ENCODE measurements at regions not wholly inside any gene's neighbourhood (a gene's known extent, or its start where the extent isn't known, plus 50 kb on each side); places are given as distances from the start of the nearest gene placed in this dataset.
"Not testable (repeated sequence)": the region's sequence is repeated elsewhere in the genome, so short reads cannot be mapped to it uniquely, and the experiment has no call there.

DNA sequence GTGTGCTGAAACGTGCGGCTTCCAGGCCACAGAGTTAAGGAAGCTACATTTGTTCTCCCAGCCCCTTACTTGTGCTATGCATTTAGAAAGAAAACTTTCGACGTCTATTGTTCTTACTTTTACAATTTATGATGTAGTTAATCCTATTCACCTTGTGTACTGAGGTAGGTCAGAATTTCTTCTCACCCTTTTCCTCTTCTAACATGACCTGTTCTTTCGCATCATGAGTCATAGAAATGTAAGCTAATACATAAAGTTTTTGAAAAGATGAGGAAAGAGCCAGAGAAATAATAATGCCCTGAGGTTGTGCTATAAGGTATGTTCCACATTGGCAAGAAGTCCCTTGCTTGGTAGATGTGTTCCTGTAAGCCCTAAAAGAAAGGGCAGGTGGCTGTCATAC, 298.3 kb downstream of the TRIML1 start:
- DNase-seq = no peak

- DNase-seq = not testable (repeated sequence)
Observed at GRCh38 chr4:188438391-188438824, 299.2 kb downstream of the TRIML1 start.

DNA sequence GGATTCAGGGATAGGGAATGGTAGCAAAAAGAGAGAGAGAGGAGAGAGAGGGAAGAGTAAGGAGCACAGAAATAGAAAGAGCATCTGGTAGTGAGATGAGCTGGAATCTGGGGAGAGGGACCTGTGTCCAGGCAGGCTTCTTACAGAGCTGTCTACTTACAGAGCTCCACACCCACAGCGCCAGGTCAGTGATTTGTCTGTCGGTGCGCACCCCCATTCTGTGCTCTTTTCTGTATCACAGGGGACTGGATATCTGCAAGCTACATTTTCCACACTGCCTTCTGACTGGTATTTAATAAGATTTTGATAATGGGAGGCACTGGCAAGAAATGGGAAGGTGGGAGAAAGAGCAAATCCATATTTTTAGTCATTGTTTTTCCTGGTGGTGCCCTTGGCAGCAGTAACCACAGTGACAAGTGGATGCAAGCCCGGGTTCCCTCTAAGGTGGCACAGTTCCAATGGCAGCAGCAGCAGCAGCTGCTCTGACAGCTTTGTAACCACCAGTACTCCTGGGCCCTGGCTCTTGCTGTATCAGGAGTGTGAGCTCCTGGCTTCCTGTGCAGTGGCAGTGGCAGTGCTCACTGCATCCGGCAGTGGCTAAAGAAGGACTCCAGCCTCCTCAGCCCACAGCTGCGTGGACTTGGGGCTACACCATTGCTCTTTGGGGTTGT, 300.5 kb downstream of the TRIML1 start:
- DNase-seq = peak; percentile 76

GRCh38 chr4:188444500-188444899, 305.3 kb downstream of the TRIML1 start:
- no peak for DNase-seq

- not testable (repeated sequence) for DNase-seq
Observed at GRCh38 chr4:188448996-188449395, 309.8 kb downstream of the TRIML1 start.

DNA sequence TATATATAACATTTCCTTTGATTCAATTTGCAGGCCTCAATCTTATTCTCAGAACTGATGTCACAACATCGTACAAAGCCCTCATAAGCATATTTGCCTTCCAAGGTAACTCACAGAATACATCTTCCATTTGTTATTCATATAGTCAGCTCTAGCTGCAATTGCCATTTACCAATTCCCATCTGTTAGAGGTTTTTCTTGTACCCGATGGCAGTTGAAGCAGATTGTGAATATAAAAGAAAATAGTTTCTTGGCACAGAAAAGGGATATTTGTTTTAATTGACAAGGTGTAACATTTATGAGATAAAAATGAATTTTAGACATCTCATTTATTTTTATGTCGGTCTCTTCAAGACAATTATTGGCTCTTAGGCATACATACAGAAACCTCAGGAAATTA, 311.3 kb downstream of the TRIML1 start:
- no peak for DNase-seq

DNA sequence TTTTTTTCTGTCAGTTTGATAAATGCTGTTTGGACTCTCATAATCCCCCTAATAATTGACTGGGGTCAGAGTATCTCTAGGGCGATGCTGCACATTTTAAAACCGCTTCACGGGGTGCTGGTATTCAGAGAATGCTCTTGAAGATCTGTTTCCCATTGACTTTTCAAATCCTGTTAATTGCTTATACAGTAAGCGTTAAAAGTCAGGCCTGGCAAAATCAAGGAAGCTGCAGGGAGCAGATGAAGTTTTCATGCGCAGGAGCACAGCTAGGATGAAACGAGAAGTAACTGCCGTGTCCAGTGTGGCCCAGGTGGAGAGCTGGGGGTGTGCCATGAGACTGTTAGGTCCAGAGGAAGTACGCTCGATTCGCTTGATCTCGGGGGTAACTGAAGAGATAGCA, 312.9 kb downstream of the TRIML1 start:
- no peak for DNase-seq

- no peak for DNase-seq
Observed at GRCh38 chr4:188454575-188454974, 315.3 kb downstream of the TRIML1 start.

- DNase-seq = no peak
Observed at GRCh38 chr4:188455062-188455752, 316.0 kb downstream of the TRIML1 start.

GRCh38 chr4:188459381-188459780, 320.1 kb downstream of the TRIML1 start:
- DNase-seq = no peak

GRCh38 chr4:188463909-188464308, 324.7 kb downstream of the TRIML1 start:
- no peak for DNase-seq

DNA sequence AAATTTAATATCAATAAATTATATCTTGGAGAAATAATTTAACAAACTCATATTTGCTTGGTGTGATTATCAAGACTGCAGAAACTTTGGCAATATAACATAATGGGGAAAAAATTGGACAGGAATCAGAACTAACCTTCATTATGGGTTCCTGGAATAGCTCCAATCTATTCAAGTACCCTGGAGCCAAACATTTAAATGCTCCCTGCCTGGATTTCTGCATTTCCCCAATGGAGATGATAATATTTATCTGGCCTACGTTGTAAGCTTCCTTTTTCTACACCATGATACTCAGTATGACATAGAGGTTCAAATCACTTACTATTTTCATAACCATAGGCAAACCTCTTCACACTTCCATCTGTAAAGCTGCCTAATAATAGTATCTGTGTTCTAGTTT, 326.8 kb downstream of the TRIML1 start:
- DNase-seq = no peak

- no peak for DNase-seq
Observed at GRCh38 chr4:188484256-188484655, 345.0 kb downstream of the TRIML1 start.

GRCh38 chr4:188485906-188486305, 346.7 kb downstream of the TRIML1 start:
- DNase-seq = no peak

DNA sequence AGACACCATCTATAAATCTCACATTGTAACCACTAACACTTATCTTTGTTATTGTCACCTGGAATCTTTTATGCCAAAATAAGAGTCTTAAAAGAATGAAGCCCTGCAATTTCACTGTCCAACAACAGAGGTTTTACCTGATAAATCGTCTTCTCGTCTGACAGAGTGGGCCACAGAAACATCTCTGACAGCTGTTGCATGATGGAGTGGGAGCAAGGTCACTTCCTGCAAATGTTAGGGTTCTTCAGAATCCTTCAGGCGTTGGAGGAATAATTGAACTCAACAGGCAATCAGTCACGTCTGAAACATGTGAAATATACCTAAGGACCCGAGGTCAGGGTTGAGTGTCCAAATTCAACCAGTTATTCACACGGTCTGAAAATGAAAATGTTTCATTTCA, 353.6 kb downstream of the TRIML1 start:
- DNase-seq = no peak

- DNase-seq = no peak
Observed at GRCh38 chr4:188495169-188495568, 355.9 kb downstream of the TRIML1 start.

- no peak for DNase-seq
Observed at GRCh38 chr4:188511431-188511830, 372.2 kb downstream of the TRIML1 start.

DNA sequence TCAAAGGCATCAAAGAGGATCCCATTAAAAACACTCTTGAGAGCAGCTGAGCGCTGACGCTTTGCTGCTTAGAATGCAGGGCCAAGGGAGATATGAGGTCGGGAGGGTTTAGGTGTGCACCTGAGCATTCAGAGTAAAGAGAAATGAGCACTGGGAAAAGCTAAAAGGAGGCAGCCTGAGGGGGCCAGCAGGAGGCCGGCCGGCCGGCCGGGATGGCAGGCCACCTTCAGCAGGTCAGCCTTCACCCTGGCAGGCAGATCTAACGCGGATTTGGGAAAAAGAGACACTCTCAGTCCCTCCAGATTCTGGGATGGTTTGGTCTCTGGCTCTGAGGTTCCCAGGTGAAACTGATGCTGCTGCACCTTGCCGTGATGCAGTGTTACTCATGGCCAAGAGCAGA, 393.5 kb downstream of the TRIML1 start:
- no peak for DNase-seq

GRCh38 chr4:188534297-188534696, 395.1 kb downstream of the TRIML1 start:
- no peak for DNase-seq

DNA sequence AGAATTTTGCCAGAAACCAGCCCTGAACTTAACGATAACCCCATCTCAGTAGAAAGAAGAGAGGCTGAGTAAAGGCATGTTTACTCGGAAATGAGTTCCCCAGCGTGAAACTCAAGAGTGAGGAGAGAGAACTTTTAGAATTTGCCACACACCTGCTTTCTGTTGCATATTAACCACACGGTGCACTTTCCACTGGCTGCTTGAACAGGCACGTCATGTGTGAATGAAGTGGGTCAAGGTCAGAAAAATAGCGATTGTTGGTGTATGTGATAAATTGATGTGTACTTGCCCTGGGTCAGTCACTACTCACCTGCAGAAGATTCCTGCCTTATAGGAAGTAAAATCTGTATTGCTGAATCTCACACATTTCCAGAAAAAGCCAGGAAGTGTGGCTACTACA, 395.7 kb downstream of the TRIML1 start:
- no peak for DNase-seq

- DNase-seq = no peak
Observed at GRCh38 chr4:188536826-188537225, 397.6 kb downstream of the TRIML1 start.

DNA sequence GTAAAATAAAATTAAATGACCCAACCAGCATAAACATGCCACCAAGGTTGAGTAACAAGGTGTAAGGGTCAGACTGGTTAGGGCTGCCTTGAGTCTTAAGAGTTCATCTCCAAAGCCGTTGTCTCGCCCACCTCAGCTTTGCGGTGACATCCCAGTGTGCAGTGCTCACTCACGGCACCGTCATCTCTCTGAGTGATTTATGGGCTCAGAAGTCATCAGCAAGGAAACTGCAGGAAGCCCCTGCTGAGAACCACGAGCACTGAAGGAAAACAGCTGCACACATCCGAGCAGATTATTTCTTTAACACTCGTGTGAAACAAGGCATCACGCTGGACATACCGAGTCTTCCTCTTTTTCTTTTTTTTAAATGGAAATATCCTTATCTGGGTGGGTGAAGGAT, 411.1 kb downstream of the TRIML1 start:
- DNase-seq = no peak

DNA sequence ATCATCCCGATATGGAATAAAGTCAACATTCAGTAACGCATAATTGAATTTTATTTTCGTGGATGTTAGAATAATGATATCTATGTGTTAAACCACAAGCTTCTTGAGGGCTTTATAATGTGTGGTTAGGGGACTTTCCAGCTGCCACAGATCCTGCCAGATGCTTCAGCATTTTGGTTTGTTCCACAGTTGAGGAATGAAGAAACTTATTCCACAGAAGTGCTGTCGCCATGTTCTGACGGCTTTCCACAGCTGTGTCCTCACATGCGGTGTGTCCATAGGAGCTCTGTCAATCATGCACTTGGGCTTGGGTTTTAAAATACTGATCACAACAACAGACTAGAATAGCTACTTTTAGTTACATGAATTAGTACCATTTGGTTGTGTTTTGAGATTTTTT, 411.9 kb downstream of the TRIML1 start:
- peak; percentile 42 for DNase-seq

- no peak for DNase-seq
Observed at GRCh38 chr4:188552741-188553275, 413.6 kb downstream of the TRIML1 start.
